ENCODE measurements at regions not wholly inside any gene's neighbourhood (a gene's known extent, or its start where the extent isn't known, plus 50 kb on each side); places are given as distances from the start of the nearest gene placed in this dataset.
"Not testable (repeated sequence)": the region's sequence is repeated elsewhere in the genome, so short reads cannot be mapped to it uniquely, and the experiment has no call there.

DNA sequence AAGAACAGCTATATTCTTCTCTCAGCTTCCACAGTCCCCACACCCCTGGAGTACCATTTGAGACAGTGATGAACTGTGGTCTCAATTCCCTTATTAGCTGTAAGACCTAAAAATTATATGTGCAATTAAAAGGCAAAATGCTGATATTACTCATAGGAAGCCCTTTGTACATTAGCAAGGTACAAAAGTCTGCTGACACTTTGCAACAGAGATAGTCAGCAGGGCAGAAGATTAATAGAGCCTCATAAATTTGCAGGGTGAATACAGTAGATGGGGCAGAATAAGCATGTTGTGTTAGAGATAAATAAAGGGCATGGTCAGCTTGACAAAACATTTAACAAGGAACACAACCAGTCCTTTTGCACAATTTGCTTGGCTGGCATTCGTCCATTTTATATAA is 210.0 kb upstream of the OBI1 start:
- WGBS, 2 experiments (ENCODE audit: insufficient coverage in 2 of 2), result 60 to 100% methylated on average over 1 of the region's 1 CpG
- Histone ChIP-seq H3K27ac (ENCODE audit: low read depth, low read length, severe bottlenecking) (no peak overlapping the region), H3K4me1 (ENCODE audit: control insufficient read depth, insufficient read depth, low read length, poor library complexity, severe bottlenecking) (no peaks in the 10 kb centered on the region), H3K4me3 (ENCODE audit: extremely low read depth, insufficient read depth, low read length, poor library complexity, severe bottlenecking) (no peak overlapping the region), H3K36me3 (ENCODE audit: control insufficient read depth, insufficient read depth, low read length) (no peaks in the 10 kb centered on the region), H3K9me3 (ENCODE audit: control insufficient read depth, low read length) (no peaks in the 10 kb centered on the region)

DNA sequence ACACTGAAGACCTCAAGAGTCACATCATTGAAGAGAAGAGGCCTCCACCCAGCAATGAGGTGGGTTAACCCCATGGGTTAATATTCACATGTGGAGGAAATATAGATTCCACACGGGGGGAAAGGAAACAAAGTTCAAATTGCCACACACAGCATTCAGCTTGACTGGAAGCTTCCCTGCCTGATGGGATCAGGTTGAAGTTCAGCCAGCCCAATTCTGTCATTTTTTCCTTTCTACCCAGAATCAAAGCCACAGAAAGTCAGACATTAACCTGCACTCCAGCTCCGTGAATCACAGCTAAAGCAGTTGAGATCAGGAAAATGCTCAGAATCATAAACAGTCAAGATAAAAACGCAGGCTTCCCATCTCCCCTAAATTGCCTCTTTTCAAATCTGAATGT is 208.7 kb upstream of the OBI1 start:
- Histone ChIP-seq H3K4me1 (ENCODE audit: control insufficient read depth, insufficient read depth, low read length, poor library complexity, severe bottlenecking) (no peaks in the 10 kb centered on the region), H3K9me3 (ENCODE audit: control insufficient read depth, low read length) (no peaks in the 10 kb centered on the region), H3K4me3 (ENCODE audit: extremely low read depth, insufficient read depth, low read length, poor library complexity, severe bottlenecking) (no peak overlapping the region), H3K36me3 (ENCODE audit: control insufficient read depth, insufficient read depth, low read length) (no peaks in the 10 kb centered on the region), H3K27ac (ENCODE audit: low read depth, low read length, severe bottlenecking) (no peak overlapping the region)
- WGBS, 2 experiments (ENCODE audit: insufficient coverage in 2 of 2), result 83 to 100% methylated on average over 1 to 3 of the region's 3 CpGs

DNA sequence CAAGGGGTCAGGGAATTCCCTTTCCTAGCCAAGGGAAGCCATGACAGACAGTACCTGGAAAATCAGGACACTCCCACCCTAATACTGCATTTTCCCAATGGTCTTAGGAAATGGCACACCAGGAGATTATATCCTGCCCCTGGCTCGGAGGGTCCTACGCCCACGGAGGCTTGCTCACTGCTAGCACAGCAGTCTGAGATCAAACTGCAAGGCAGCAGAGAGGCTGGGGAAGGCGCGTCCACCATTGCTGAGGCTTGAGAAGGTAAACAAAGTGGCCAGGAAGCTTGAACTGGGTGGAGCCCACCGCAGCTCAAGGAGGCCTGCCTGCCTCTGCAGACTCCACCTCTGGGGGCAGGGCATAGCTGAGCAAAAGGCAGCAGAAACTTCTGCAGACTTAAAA is 207.1 kb upstream of the OBI1 start:
- not testable (repeated sequence) for H3K4me3 ChIP-seq (ENCODE audit: extremely low read depth, insufficient read depth, low read length, poor library complexity, severe bottlenecking); H3K9me3 ChIP-seq (ENCODE audit: control insufficient read depth, low read length); H3K27ac ChIP-seq (ENCODE audit: low read depth, low read length, severe bottlenecking); H3K4me1 ChIP-seq (ENCODE audit: control insufficient read depth, insufficient read depth, low read length, poor library complexity, severe bottlenecking); H3K36me3 ChIP-seq (ENCODE audit: control insufficient read depth, insufficient read depth, low read length)
- WGBS, 2 experiments (ENCODE audit: insufficient coverage in 2 of 2), result 75 to 95% methylated on average over 4 to 6 of the region's 6 CpGs

DNA sequence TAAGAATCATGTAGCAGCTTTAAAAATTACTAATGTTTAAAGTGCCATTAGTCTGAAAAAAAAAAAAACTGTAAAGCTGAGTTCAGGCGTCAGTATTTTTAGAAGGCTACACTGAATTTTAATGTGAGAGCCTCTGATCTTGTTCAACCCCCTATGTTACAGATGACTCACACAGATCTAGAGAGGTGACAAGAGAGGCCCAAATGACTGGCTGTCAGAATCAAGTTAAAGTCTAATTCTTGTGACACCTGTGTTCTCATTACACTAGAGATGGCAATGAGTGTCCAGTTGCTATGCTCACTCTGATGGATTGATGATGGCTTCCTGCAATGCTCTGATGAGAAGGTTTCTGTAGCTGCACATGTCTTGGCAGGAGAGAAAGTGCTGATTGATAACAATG is 203.5 kb upstream of the OBI1 start:
- H3K27ac ChIP-seq (ENCODE audit: low read depth, low read length, severe bottlenecking), result no peak overlapping the region
- WGBS, 2 experiments (ENCODE audit: insufficient coverage in 2 of 2), result no CpG with 5 or more reads among the region's 1 CpG
- no peaks in the 10 kb centered on the region for H3K9me3 ChIP-seq (ENCODE audit: control insufficient read depth, low read length)
- H3K36me3 ChIP-seq (ENCODE audit: control insufficient read depth, insufficient read depth, low read length), result no peaks in the 10 kb centered on the region
- no peaks in the 10 kb centered on the region for H3K4me1 ChIP-seq (ENCODE audit: control insufficient read depth, insufficient read depth, low read length, poor library complexity, severe bottlenecking)
- no peak overlapping the region for H3K4me3 ChIP-seq (ENCODE audit: extremely low read depth, insufficient read depth, low read length, poor library complexity, severe bottlenecking)

DNA sequence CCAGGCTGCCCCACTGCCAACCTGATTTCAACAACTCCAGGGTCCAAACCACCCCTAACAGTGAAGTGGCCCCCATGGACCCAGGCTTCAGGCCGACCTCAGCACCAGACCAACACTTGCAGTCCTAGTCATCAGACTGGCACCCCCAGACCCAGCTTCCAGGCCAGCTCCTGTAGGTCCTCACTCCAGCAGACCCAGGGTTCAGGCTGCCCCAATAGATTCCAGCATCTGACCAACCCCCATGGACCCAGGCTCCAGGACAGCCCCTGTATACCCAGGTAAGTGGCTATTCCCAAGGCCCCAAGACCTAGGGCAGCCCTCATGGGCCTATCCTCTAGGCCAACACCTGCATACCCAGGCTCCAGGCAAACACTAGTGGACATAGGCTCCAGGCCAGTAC is 193.8 kb upstream of the OBI1 start:
- WGBS, 2 experiments (ENCODE audit: insufficient coverage in 2 of 2), result 88% methylated on average over 1 of the region's 1 CpG; no CpG with 5 or more reads in 1 of the 2 experiments
- no peaks in the 10 kb centered on the region for H3K4me1 ChIP-seq (ENCODE audit: control insufficient read depth, insufficient read depth, low read length, poor library complexity, severe bottlenecking)

DNA sequence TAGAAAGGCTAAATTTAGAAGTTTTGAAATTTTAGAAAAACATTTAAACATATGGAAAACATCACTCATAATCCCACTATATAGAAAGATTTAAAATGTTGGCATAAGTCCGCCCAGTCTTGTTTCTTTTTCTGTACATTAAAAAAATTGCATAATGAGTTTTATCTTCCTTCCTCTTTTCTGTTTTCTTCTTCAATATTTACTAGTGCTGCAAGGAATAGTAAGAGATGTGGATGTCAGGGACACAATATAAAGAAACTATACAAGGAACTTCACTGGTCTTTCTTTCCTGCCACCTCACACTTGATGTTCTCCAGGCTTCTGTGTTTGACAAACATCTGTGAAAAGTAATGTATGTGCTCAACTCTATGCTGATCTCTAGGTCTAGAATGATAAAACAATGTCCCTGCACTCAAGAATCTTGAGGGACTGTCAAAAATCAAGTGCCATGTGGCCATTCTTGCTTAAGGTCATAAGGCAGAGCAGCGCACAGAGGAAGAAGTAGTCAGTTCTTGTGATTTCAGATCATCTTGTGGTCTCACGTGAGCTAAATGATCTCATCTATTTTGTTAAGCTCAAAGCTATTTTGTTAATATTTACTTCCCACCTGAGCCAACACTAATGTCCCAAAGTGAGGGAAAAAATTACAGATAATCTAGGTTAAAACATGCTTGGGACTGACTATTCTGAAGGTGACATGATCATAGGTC is 186.9 kb upstream of the OBI1 start:
- Histone ChIP-seq H3K4me1 (ENCODE audit: control insufficient read depth, insufficient read depth, low read length, poor library complexity, severe bottlenecking) (no peaks in the 10 kb centered on the region), H3K36me3 (ENCODE audit: control insufficient read depth, insufficient read depth, low read length) (no peaks in the 10 kb centered on the region), H3K4me3 (ENCODE audit: extremely low read depth, insufficient read depth, low read length, poor library complexity, severe bottlenecking) (no peak overlapping the region), H3K27ac (ENCODE audit: low read depth, low read length, severe bottlenecking) (no peak overlapping the region), H3K9me3 (ENCODE audit: control insufficient read depth, low read length) (no peaks in the 10 kb centered on the region)
- WGBS, 2 experiments (ENCODE audit: insufficient coverage in 2 of 2), result 89 to 100% methylated on average over 1 of the region's 3 CpGs

More for the DNA sequence above, 193.8 kb upstream of the OBI1 start:
- no peak overlapping the region for H3K4me3 ChIP-seq (ENCODE audit: extremely low read depth, insufficient read depth, low read length, poor library complexity, severe bottlenecking)
- no peaks in the 10 kb centered on the region for H3K9me3 ChIP-seq (ENCODE audit: control insufficient read depth, low read length)
- no peaks in the 10 kb centered on the region for H3K36me3 ChIP-seq (ENCODE audit: control insufficient read depth, insufficient read depth, low read length)
- H3K27ac ChIP-seq (ENCODE audit: low read depth, low read length, severe bottlenecking), result no peak overlapping the region

DNA sequence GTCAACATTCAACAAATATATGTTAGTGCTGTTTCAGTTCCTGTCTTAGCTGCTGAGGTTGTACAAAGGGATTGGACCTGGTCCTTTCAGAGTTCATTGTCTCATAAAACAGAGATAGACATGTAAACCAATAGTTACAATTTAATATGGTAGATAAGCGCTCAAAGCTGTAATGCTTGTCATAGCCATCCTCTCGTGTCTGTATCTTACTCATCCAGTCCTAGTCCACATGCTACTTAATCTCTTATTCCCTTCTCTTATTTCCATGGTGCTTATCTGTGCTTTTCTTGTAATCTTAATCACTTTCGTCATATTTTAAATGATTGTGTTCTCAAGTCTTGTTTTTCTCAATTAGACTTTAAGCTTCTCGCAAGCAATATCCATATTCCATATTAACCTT is 185.2 kb upstream of the OBI1 start:
- WGBS, 2 experiments (ENCODE audit: insufficient coverage in 2 of 2), result 77 to 87% methylated on average over 2 to 3 of the region's 4 CpGs
- no peaks in the 10 kb centered on the region for H3K4me1 ChIP-seq (ENCODE audit: control insufficient read depth, insufficient read depth, low read length, poor library complexity, severe bottlenecking)
- H3K4me3 ChIP-seq (ENCODE audit: extremely low read depth, insufficient read depth, low read length, poor library complexity, severe bottlenecking), result no peak overlapping the region
- no peaks in the 10 kb centered on the region for H3K9me3 ChIP-seq (ENCODE audit: control insufficient read depth, low read length)
- no peak overlapping the region for H3K27ac ChIP-seq (ENCODE audit: low read depth, low read length, severe bottlenecking)
- H3K36me3 ChIP-seq (ENCODE audit: control insufficient read depth, insufficient read depth, low read length), result no peaks in the 10 kb centered on the region

DNA sequence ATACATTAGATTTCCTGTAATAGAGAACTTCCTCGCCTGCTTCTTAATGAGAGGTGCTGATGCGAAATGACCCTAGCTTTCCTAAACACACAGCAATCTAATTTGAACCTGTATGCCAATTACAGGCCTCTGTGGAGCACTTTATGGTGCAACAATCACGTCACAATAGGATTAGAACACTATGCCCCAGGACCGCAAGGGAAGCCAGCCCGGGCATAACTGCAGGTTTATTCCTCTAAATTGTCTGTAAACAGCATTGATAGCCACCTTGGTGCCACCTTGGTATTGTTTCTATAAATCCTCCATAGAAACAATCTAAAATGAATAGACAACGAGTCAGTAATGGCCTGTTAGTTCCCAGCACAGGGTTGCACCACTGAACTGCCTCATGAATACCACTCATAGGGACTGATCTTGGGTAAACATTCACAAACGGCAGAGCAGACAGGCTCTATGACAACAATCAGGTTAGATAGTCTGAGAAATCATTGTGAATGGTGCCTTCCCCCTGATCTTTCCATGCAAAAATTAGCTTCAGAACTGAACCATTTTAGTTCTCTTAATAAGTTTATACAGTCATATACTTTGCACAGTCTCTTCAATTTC is 182.5 kb upstream of the OBI1 start:
- WGBS, 2 experiments (ENCODE audit: insufficient coverage in 2 of 2), result 84 to 98% methylated on average over 4 to 5 of the region's 7 CpGs
- H3K9me3 ChIP-seq (ENCODE audit: control insufficient read depth, low read length), result no peaks in the 10 kb centered on the region
- no peak overlapping the region for H3K4me3 ChIP-seq (ENCODE audit: extremely low read depth, insufficient read depth, low read length, poor library complexity, severe bottlenecking)
- no peak overlapping the region for H3K27ac ChIP-seq (ENCODE audit: low read depth, low read length, severe bottlenecking)
- no peaks in the 10 kb centered on the region for H3K4me1 ChIP-seq (ENCODE audit: control insufficient read depth, insufficient read depth, low read length, poor library complexity, severe bottlenecking)
- H3K36me3 ChIP-seq (ENCODE audit: control insufficient read depth, insufficient read depth, low read length), result no peaks in the 10 kb centered on the region

DNA sequence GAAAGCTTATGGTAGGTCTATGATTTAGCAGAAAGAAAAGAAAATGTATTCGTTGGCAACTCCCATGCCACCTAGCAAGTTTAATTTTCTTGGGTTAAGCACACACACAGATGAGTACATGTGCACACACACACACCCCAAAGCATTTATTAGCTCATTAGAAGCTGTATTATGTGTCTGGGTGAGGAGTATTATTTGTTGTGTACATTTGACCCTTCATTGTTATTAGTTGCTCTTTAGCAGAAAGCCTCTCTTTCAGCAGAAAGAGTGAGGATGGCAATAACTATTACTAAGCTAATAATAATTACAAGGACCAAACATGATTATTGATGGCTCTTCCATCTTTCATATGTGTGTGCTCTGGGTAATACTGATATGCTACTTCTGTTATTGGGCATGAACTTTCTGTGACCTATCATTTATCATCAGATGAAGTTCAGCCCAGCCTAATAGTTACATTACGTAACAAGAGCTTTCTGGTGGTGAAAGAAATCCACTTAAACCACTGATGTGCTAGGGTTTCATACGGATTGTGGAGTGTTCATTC is 177.4 kb upstream of the OBI1 start:
- 60 to 83% methylated on average over 1 of the region's 3 CpGs for WGBS, 2 experiments (ENCODE audit: insufficient coverage in 2 of 2)

DNA sequence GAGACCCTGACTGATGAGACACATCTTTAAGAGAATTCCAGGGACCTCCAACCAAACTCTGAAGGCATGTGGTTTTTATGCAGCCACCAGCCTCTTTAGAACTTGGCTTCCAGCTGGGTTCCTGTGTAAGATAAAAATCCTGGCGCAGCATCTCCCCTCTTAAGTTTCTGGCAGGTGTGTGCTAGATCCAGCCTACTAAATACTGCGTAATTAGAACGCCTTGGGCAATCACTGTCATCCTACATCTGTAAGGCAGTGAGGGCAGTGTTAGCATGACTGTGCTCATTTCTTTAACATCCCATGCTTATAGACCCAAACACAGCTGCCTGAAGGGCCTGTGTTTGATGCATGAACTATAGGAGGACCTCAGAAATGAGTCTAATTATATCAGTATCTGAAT is 173.5 kb upstream of the OBI1 start:
- Histone ChIP-seq H3K4me1 (ENCODE audit: control insufficient read depth, insufficient read depth, low read length, poor library complexity, severe bottlenecking) (no peaks in the 10 kb centered on the region), H3K9me3 (ENCODE audit: control insufficient read depth, low read length) (no peaks in the 10 kb centered on the region), H3K27ac (ENCODE audit: low read depth, low read length, severe bottlenecking) (no peak overlapping the region), H3K36me3 (ENCODE audit: control insufficient read depth, insufficient read depth, low read length) (no peaks in the 10 kb centered on the region), H3K4me3 (ENCODE audit: extremely low read depth, insufficient read depth, low read length, poor library complexity, severe bottlenecking) (no peak overlapping the region)
- 80 to 100% methylated on average over 1 to 2 of the region's 3 CpGs for WGBS, 2 experiments (ENCODE audit: insufficient coverage in 2 of 2)

More for the DNA sequence above, 177.4 kb upstream of the OBI1 start:
- no peak overlapping the region for H3K4me3 ChIP-seq (ENCODE audit: extremely low read depth, insufficient read depth, low read length, poor library complexity, severe bottlenecking)
- no peaks in the 10 kb centered on the region for H3K36me3 ChIP-seq (ENCODE audit: control insufficient read depth, insufficient read depth, low read length)
- H3K9me3 ChIP-seq (ENCODE audit: control insufficient read depth, low read length), result no peaks in the 10 kb centered on the region
- H3K4me1 ChIP-seq (ENCODE audit: control insufficient read depth, insufficient read depth, low read length, poor library complexity, severe bottlenecking), result no peaks in the 10 kb centered on the region
- no peak overlapping the region for H3K27ac ChIP-seq (ENCODE audit: low read depth, low read length, severe bottlenecking)

DNA sequence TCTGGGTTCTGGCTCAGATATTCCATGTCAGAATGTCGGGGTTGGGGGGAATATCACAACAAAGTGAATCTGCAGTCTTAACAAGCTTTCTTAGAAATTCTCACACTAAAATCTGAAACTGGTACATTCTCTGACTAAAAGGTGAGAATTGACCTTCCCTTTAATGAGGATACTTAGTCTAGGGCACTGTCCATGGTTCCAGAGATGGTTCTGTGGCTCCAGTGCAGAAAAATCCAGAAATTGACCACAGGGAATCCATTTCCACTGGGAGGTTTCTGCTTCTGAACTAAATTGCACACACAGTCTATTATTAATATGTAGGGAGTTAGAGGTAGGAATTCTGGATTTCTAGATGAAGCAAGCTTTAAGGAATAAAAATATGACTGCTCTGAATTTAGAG is 171.6 kb upstream of the OBI1 start:
- Histone ChIP-seq H3K36me3 (ENCODE audit: control insufficient read depth, insufficient read depth, low read length) (no peaks in the 10 kb centered on the region), H3K27ac (ENCODE audit: low read depth, low read length, severe bottlenecking) (no peak overlapping the region), H3K4me3 (ENCODE audit: extremely low read depth, insufficient read depth, low read length, poor library complexity, severe bottlenecking) (no peak overlapping the region), H3K9me3 (ENCODE audit: control insufficient read depth, low read length) (no peaks in the 10 kb centered on the region), H3K4me1 (ENCODE audit: control insufficient read depth, insufficient read depth, low read length, poor library complexity, severe bottlenecking) (no peaks in the 10 kb centered on the region)
- WGBS, 2 experiments (ENCODE audit: insufficient coverage in 2 of 2), result 86% methylated on average over 1 of the region's 1 CpG; no CpG with 5 or more reads in 1 of the 2 experiments

All from mesodermal cell (in vitro differentiated cells).